Heart left ventricle (tissue), 16 donors: ENCODE measurements at regions not wholly inside any gene's neighbourhood (a gene's known extent, or its start where the extent isn't known, plus 50 kb on each side); places are given as distances from the start of the nearest gene placed in this dataset.

Source experiments
- ATAC-seq, 4 donors: fragments of 200-7000 bp; cut with Tn5 transposase; one replicate each; pipeline ENCODE4 v1.9.1; 2020 to 2022; ENCODE audit warnings: moderate library complexity in 4 of 4, mild to moderate bottlenecking in 3 of 4, moderate number of reproducible peaks in 1 of 4
- DNase-seq, 5 donors: peaks; one replicate each; pipeline ENCODE4 v3.0.0-alpha.2; 2020
- H3K27ac ChIP-seq, 12 donors: fragments of 200-600 bp; sonication (generic) in 4 of 12; one replicate each; pipeline versions ENCODE4 v1.5.0 to v1.8.0; 2016 to 2022; ENCODE audit warnings: mild to moderate bottlenecking in 2 of 12
- H3K27me3 ChIP-seq, 9 donors: fragments of 200-600 bp; sonication (generic) in 2 of 9; one replicate each; pipeline versions ENCODE4 v1.5.1 to v1.8.0; 2016 to 2022; ENCODE audit warnings: mild to moderate bottlenecking in 3 of 9
- H3K36me3 ChIP-seq, 9 donors: fragments of 200-600 bp; sonication (generic) in 2 of 9; one replicate each; pipeline versions ENCODE4 v1.5.0 to v1.8.0; 2018 to 2022; ENCODE audit warnings: mild to moderate bottlenecking in 2 of 9
- H3K4me1 ChIP-seq, 12 donors: fragments of 200-600 bp; sonication (generic) in 4 of 12; one replicate each; pipeline versions ENCODE4 v1.5.0 to v1.8.0; 2016 to 2022; ENCODE audit warnings: mild to moderate bottlenecking in 3 of 12
- H3K4me3 ChIP-seq, 12 donors: fragments of 200-600 bp; sonication (generic) in 4 of 12; one replicate each; pipeline versions ENCODE4 v1.5.0 to v1.8.0; 2017 to 2022; ENCODE audit warnings: mild to moderate bottlenecking in 9 of 12, moderate library complexity in 4 of 12
- H3K9me3 ChIP-seq, 12 donors: fragments of 200-600 bp; sonication (generic) in 4 of 12; one replicate each; pipeline versions ENCODE4 v1.5.0 to v1.8.0; 2016 to 2022; ENCODE audit warnings: mild to moderate bottlenecking in 1 of 12
- CTCF ChIP-seq, 12 donors: fragments of 200-600 bp; sonication (generic) in 4 of 12; IDR thresholded peaks; one replicate each; pipeline versions ENCODE4 v1.5.0 to v1.8.0; 2018 to 2022; ENCODE audit warnings: antibody characterized with exemption in 12 of 12, mild to moderate bottlenecking in 5 of 12
- POLR2A ChIP-seq, 2 donors: fragments of 450-650 bp; IDR thresholded peaks; one replicate each; pipeline ENCODE4 v1.6.1; 2017; ENCODE audit warnings: antibody characterized with exemption in 2 of 2, mild to moderate bottlenecking in 2 of 2, moderate library complexity in 2 of 2
- WGBS, 4 donors: extraction: QIAGEN DNeasy Blood & Tissue Kit in 2 of 4; methylation state at CpG; one replicate each; pipeline versions ENCODE4 v1.1.5 to v1.1.7; 2013 to 2018; 5-methylcytosine and 5-hydroxymethylcytosine counted together
- intact Hi-C, 10 donors: fragments of 100-400 bp; cut with DNase I; formaldehyde crosslinking; loops; one replicate each; pipeline versions ENCODE4 v1.11.1 to v1.14.2; 2022
- donor health status: ischemic (EF 13 %, LVEDD 7.1; RV severe dilation, severe dysfunction).
- donor health status: healthy with polysubstance abuse.
- donor health status: DM: no; HTN: yes; CAD: no.
- donor health status: DM: no; HTN: no; CAD: no.
- donor health status: ischemic (EF 25% LVEDD 6.9; RV normal size, moderate dysfunction).
- donor health status: ischemic (EF 25% LVEDD 5.7; RV mildly dilated, moderate dysfunction).
- donor health status: healthy.
- donor health status: DM: yes; HTN: yes; CAD: no.
- donor health status: ischemic (EF 35%, LVEDD 5.7; RV mildly dilated, moderate dysfunction).
- donor health status: nonischemic (EF 11% LVEDD 7.7; RV severe dilation, severe dysfunction).
- donor health status: DM: yes; HTN: yes; CAD: no.
- donor health status: PGD.
- donor health status: ischemic (EF 29% LVEDD 5.4; RV normal size, mild dysfunction).
- donor health status: nonischemic (EF 23%, LVEDD 6.1; RV moderate dilation, normal function).

GRCh38 chr14:59120921-59121320 is 67.5 kb upstream of the DAAM1 start:
- ATAC-seq: no peak
- Histone ChIP-seq H3K4me1 (no peaks in the 10 kb centered on the region), H3K27me3 (no peaks in the 10 kb centered on the region), H3K36me3 (no peaks in the 10 kb centered on the region), H3K9me3 (no peaks in the 10 kb centered on the region), H3K4me3 (no peak overlapping the region), H3K27ac (no peak overlapping the region)
- WGBS, 4 donors: 38 to 48% (median 44%) methylated on average over 1 of the region's 1 CpG
- DNase-seq: no peak
- TF ChIP-seq POLR2A (IDR thresholded peaks at IDR 0.05) (no peak), CTCF (IDR thresholded peaks at IDR 0.05) (no peak)
- intact Hi-C loops: loop anchor here in 4 of 10 donors (5.0 to 10.0 kb wide), 3 partner anchors 164 to 619 kb away; partner anchors contain the start of gene CCDC175 (in 2 of the 4)

GRCh38 chr14:59123531-59123930 is 64.9 kb upstream of the DAAM1 start:
- Histone ChIP-seq H3K27ac (no peak overlapping the region), H3K4me1 (no peaks in the 10 kb centered on the region), H3K4me3 (no peak overlapping the region), H3K27me3 (no peaks in the 10 kb centered on the region), H3K9me3 (no peaks in the 10 kb centered on the region), H3K36me3 (no peaks in the 10 kb centered on the region)
- TF ChIP-seq POLR2A (IDR thresholded peaks at IDR 0.05): no peak
- no peak for TF ChIP-seq CTCF (IDR thresholded peaks at IDR 0.05)
- 74 to 91% (median 80%) methylated on average over 3 of the region's 3 CpGs for WGBS, 4 donors
- intact Hi-C loops: loop anchor here in 4 of 10 donors (5.0 to 10.0 kb wide), 3 partner anchors 161 to 621 kb away; partner anchors contain the start of gene CCDC175 (in 2 of the 4)
- ATAC-seq: no peak
- DNase-seq: no peak

GRCh38 chr14:59123975-59124374 is 64.5 kb upstream of the DAAM1 start:
- TF ChIP-seq POLR2A (IDR thresholded peaks at IDR 0.05) (no peak), CTCF (IDR thresholded peaks at IDR 0.05) (peak in 7 of 12 donors; percentile 10 to 48 (median 25))

GRCh38 chr14:59125156-59125555 is 63.3 kb upstream of the DAAM1 start:
- intact Hi-C loops: loop anchor here in 4 of 10 donors (5.0 to 10.0 kb wide), 4 partner anchors 160 to 623 kb away; partner anchors contain the start of gene CCDC175 (in 2 of the 4)
- Histone ChIP-seq H3K9me3 (no peaks in the 10 kb centered on the region), H3K27me3 (no peaks in the 10 kb centered on the region), H3K4me1 (peaks cover 0 to under 1% (median 0%) of the 10 kb centered on the region in 12 donors), H3K36me3 (no peaks in the 10 kb centered on the region), H3K27ac (no peak overlapping the region), H3K4me3 (no peak overlapping the region)
- ATAC-seq (no peak), DNase-seq (no peak)
- WGBS, 4 donors: 80 to 91% (median 86%) methylated on average over 4 of the region's 4 CpGs
- TF ChIP-seq CTCF (IDR thresholded peaks at IDR 0.05) (no peak), POLR2A (IDR thresholded peaks at IDR 0.05) (no peak)

More at GRCh38 chr14:59123975-59124374, 64.5 kb upstream of the DAAM1 start:
- Histone ChIP-seq H3K27ac (no peak overlapping the region), H3K4me3 (no peak overlapping the region), H3K27me3 (no peaks in the 10 kb centered on the region), H3K36me3 (no peaks in the 10 kb centered on the region), H3K9me3 (no peaks in the 10 kb centered on the region), H3K4me1 (no peaks in the 10 kb centered on the region)
- no peak for ATAC-seq
- 45 to 54% (median 50%) methylated on average over 4 of the region's 4 CpGs for WGBS, 4 donors
- intact Hi-C loops: loop anchor here in 4 of 10 donors (5.0 to 10.0 kb wide), 3 partner anchors 161 to 622 kb away; partner anchors contain the start of gene CCDC175 (in 2 of the 4)
- no peak for DNase-seq
